ENCODE measurements at regions not wholly inside any gene's neighbourhood (a gene's known extent, or its start where the extent isn't known, plus 50 kb on each side); places are given as distances from the start of the nearest gene placed in this dataset.
"Not testable (repeated sequence)": the region's sequence is repeated elsewhere in the genome, so short reads cannot be mapped to it uniquely, and the experiment has no call there.

- TF ChIP-seq CTCF, POLR2AphosphoS5 (IDR thresholded peaks at IDR 0.05): not testable (repeated sequence)
Observed at GRCh38 chr6:113795371-113795770, 61.8 kb upstream of the MARCKS start.
